ENCODE measurements at regions not wholly inside any gene's neighbourhood (a gene's known extent, or its start where the extent isn't known, plus 50 kb on each side); places are given as distances from the start of the nearest gene placed in this dataset.

- TF ChIP-seq SP1 (CRISPR knock-in tag; conservative IDR thresholded peaks at IDR 0.05) (no peak), FOXP4 (CRISPR knock-in tag; IDR thresholded peaks at IDR 0.05) (no peak), CTCF (IDR thresholded peaks at IDR 0.05) (no peak), CDX4 (CRISPR knock-in tag; IDR thresholded peaks at IDR 0.05; ENCODE audit: borderline replicate concordance) (no peak), JUN (CRISPR knock-in tag; IDR thresholded peaks at IDR 0.05) (no peak), ZNF138 (CRISPR knock-in tag; conservative IDR thresholded peaks at IDR 0.05) (no peak), NFE2L1 (CRISPR knock-in tag; IDR thresholded peaks at IDR 0.05) (no peak), NR3C1 (CRISPR knock-in tag; conservative IDR thresholded peaks at IDR 0.05; ENCODE audit: low read depth) (no peak), RELA (CRISPR knock-in tag; IDR thresholded peaks at IDR 0.05; ENCODE audit: borderline replicate concordance) (no peak), FOXK1 (CRISPR knock-in tag; IDR thresholded peaks at IDR 0.05) (no peak), HMGXB4 (CRISPR knock-in tag; IDR thresholded peaks at IDR 0.05) (no peak)
These were observed 106.5 kb upstream of the SYT13 start for GRCh38 chr11:45392591-45393091.
